AG04450 (cell line): ENCODE measurements at regions not wholly inside any gene's neighbourhood (a gene's known extent, or its start where the extent isn't known, plus 50 kb on each side); places are given as distances from the start of the nearest gene placed in this dataset.

ENCODE experiments used
- CTCF ChIA-PET: fragments of 300-600, 350-600 bp; formaldehyde crosslinking; extraction: SDS; loops from one replicate; lab custom pipeline; 2022; ENCODE audit warnings: antibody characterized with exemption, inconsistent platforms; lab: Charles Lee
- POLR2A ChIA-PET: fragments of 350-600 bp; formaldehyde crosslinking; extraction: SDS; loops from one replicate; lab custom pipeline; 2021; ENCODE audit warnings: antibody characterized with exemption, inconsistent platforms; lab: Yijun Ruan, JAX
- DNase-seq: peaks from one replicate; pipeline ENCODE4 v3.0.0-alpha.2; 2011; ENCODE audit warnings: low read depth, low spot score
- H3K27ac ChIP-seq: one replicate; pipeline ENCODE4 v1.5.1; 2012; ENCODE audit warnings: low read depth, low read length, control low read depth
- H3K27me3 ChIP-seq: one replicate; pipeline ENCODE4 v1.6.0; 2012; ENCODE audit warnings: low read length; ENCODE audit not compliant: control insufficient read depth, insufficient read depth
- H3K4me3 ChIP-seq: 2 replicates; pipeline ENCODE4 v1.5.1; 2011; ENCODE audit warnings: mild to moderate bottlenecking, low read depth, low read length, control low read depth
- H3K9me3 ChIP-seq: 2 replicates; pipeline ENCODE4 v1.5.1; 2012; ENCODE audit warnings: low read length; ENCODE audit not compliant: control insufficient read depth, insufficient read depth
- CTCF ChIP-seq: IDR thresholded peaks from 2 replicates; pipeline ENCODE4 v1.5.1; 2011; ENCODE audit warnings: low read depth, low read length, control low read depth, inconsistent platforms

DNA sequence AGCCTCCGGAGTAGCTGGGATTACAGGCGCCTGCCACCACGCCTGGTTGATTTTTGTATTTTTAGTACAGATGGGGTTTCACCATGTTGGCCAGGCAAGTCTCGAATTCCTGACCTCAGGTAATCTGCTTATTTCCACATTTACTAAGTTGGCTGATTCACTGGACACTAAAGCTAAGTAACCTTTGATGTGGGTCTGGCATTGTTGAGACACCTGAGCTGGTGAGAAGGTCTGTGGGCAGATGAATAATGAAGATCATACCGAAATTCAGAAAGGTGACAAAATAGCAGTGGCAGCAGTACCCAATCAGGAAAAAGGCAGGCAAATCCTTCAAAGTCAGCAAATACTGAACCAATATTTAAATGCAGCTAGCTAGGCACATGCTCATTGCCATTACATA is 210.6 kb upstream of the ZNF608 start:
- ChIA-PET CTCF (no interaction called here), POLR2A (no interaction called here)
- no peak for TF ChIP-seq CTCF
- Histone ChIP-seq H3K27ac (no peak overlapping the region), H3K9me3 (no peaks in the 10 kb centered on the region), H3K27me3 (no peaks in the 10 kb centered on the region), H3K4me3 (no peak overlapping the region)
- no peak for DNase-seq

- POLR2A ChIA-PET: no interaction called here
- CTCF ChIA-PET: interaction anchor here (1.3 kb wide), 1 partner anchor 71 kb away, joined by 3 read pairs; no protein-coding TSS in a partner anchor
- H3K27ac ChIP-seq: no peak overlapping the region
- no peak for DNase-seq
- H3K4me3 ChIP-seq: no peak overlapping the region
- no peaks in the 10 kb centered on the region for H3K27me3 ChIP-seq
- TF ChIP-seq CTCF: no peak
- no peaks in the 10 kb centered on the region for H3K9me3 ChIP-seq
Measured at GRCh38 chr5:124960266-124960665, 213.8 kb upstream of the ZNF608 start.

- Histone ChIP-seq H3K27me3 (no peaks in the 10 kb centered on the region), H3K9me3 (no peaks in the 10 kb centered on the region), H3K27ac (no peak overlapping the region), H3K4me3 (no peak overlapping the region)
- DNase-seq: no peak
- POLR2A ChIA-PET: no interaction called here
- CTCF ChIA-PET: no interaction called here
- TF ChIP-seq CTCF: no peak
Measured at GRCh38 chr5:124961521-124961920, 215.1 kb upstream of the ZNF608 start.

DNA sequence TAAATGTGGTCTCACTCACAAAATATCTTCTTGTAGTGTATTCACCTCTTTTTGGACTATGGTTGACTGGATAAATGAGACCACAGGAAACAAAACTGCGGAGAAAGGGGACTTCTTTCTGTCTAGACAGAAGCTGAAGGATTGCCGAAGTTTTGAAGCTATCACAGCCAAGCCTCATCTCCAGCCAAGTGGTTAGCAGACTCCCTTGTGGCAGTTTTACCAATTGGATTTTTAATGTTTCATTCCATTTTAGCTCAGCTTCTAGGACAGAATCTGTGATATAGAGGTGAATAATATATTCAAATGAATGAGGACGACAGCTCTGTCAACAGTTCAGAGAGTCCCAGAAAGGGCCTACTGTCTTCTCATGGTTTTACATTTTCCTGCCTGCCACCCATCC is 215.7 kb upstream of the ZNF608 start:
- Histone ChIP-seq H3K9me3 (no peaks in the 10 kb centered on the region), H3K27ac (no peak overlapping the region), H3K27me3 (no peaks in the 10 kb centered on the region), H3K4me3 (no peak overlapping the region)
- ChIA-PET CTCF (no interaction called here), POLR2A (no interaction called here)
- no peak for DNase-seq
- no peak for TF ChIP-seq CTCF

DNA sequence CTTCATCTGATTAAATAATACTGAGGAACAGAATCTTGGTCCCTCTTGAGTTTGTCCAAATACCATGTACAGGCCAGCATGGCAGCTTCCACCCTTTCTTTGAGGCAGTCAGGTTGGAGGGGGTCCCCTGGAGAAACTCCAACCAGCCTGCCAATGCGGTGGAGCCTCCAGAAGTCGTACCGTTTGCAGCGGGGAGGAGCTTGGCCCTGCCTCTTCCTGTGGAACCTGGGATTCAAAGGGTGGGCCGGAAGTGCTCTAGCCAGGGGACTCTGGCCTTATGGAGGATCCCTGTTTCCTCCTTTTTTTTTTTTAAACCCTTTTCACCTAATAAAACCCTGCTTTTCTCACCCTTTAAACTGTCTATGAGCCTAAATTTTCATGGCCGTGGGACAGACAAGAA is 216.3 kb upstream of the ZNF608 start:
- Histone ChIP-seq H3K9me3 (no peaks in the 10 kb centered on the region), H3K27me3 (no peaks in the 10 kb centered on the region), H3K27ac (no peak overlapping the region), H3K4me3 (no peak overlapping the region)
- ChIA-PET POLR2A (no interaction called here), CTCF (no interaction called here)
- DNase-seq: no peak
- TF ChIP-seq CTCF: no peak
